ENCODE measurements at regions not wholly inside any gene's neighbourhood (a gene's known extent, or its start where the extent isn't known, plus 50 kb on each side); places are given as distances from the start of the nearest gene placed in this dataset.

DNA sequence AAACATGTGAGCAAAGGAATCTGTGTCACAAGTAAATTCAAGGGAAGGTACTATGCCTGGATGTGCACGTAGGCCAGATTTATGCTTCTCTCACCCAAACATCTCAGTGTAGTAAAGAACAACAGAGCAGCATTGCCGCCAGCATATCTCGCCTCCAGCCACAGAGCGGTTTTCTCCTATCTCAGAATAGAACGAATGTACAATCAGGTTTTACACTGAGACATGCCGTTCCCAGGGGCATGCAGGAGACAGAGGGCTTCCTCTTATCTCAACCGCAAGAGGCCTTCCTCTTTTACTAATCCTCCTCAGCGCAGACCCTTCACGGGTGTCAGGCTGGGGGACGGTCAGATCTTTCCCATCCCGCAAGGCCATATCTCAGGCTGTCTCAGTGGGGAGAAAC lies 175.3 kb downstream of the RPIA start:
- Histone ChIP-seq H3K9me3 (no peaks in the 10 kb centered on the region), H3K27me3 (no peaks in the 10 kb centered on the region), H3K4me3 (no peak overlapping the region), H3K27ac (no peak overlapping the region), H3K36me3 (no peaks in the 10 kb centered on the region), H3K4me1 (no peaks in the 10 kb centered on the region)
- TF ChIP-seq, protein P1, sequence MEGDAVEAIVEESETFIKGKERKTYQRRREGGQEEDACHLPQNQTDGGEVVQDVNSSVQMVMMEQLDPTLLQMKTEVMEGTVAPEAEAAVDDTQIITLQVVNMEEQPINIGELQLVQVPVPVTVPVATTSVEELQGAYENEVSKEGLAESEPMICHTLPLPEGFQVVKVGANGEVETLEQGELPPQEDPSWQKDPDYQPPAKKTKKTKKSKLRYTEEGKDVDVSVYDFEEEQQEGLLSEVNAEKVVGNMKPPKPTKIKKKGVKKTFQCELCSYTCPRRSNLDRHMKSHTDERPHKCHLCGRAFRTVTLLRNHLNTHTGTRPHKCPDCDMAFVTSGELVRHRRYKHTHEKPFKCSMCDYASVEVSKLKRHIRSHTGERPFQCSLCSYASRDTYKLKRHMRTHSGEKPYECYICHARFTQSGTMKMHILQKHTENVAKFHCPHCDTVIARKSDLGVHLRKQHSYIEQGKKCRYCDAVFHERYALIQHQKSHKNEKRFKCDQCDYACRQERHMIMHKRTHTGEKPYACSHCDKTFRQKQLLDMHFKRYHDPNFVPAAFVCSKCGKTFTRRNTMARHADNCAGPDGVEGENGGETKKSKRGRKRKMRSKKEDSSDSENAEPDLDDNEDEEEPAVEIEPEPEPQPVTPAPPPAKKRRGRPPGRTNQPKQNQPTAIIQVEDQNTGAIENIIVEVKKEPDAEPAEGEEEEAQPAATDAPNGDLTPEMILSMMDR (IDR thresholded peaks at IDR 0.05) = no peak
- intact Hi-C loops (cut with DNase I) = no loop called here
- DNase-seq (ENCODE audit: low spot score in 2 of 2) = no peak

DNA sequence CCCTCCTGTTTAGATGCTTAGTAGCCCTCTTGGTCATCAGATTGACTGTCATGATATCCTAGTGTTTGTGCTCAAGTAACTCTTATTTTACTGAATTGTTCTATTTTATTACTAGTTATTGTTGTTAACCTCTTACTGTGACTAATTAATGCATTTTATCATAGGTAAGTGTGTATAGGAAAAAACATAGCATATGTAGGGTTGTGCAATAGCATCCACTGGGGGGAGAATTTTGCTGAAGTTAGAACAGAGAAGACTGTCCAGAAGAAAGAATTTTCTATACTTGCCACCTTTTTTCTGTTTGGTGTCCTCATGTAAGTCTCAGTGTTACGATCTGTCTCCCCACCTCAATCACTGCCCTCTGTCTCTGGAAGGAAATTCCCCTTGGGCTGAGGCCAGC lies 177.4 kb downstream of the RPIA start:
- TF ChIP-seq, protein P1 (IDR thresholded peaks at IDR 0.05) = no peak
- Histone ChIP-seq H3K36me3 (no peaks in the 10 kb centered on the region), H3K4me3 (no peak overlapping the region), H3K9me3 (no peaks in the 10 kb centered on the region), H3K27ac (no peak overlapping the region), H3K4me1 (no peaks in the 10 kb centered on the region), H3K27me3 (no peaks in the 10 kb centered on the region)
- no peak for DNase-seq (ENCODE audit: low spot score in 2 of 2)
- intact Hi-C loops (cut with DNase I) = no loop called here

DNA sequence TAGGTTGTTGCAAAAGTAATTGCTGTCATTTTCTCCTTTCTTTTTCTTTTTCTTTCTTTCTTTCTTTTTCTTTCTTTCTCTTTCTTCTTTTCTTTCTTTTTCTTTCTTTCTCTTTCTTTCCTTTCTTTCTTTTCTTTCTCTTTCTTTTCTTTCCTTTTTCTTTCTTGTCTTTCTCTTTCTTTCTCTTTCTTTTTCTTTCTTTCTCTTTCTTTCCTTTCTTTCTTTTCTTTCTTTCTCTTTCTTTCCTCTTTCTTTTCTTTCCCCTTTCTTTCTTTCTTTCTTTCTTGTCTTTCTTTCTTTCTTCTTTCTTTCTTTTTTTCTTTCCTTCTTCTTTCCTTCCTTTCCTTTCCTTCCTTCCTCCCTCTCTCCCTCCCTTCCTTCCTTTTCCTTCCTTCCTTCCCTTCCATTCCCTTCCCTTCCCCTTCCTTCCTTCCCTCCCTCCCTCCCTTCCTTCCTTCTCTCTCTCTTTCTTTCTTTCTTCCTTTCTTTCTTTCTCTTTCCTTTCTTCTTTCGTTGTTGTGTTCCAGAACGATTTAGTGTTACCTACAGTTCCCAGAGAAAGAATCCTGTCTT lies 178.9 kb downstream of the RPIA start:
- DNase-seq (ENCODE audit: low spot score in 2 of 2) = no peak
- intact Hi-C loops (cut with DNase I) = loop anchor here (10.0 kb wide), 1 partner anchor 284 kb away; no protein-coding TSS in a partner anchor
- TF ChIP-seq, protein P1 (IDR thresholded peaks at IDR 0.05) = no peak
- H3K4me3 ChIP-seq = no peak overlapping the region
- no peaks in the 10 kb centered on the region for H3K9me3 ChIP-seq
- H3K36me3 ChIP-seq = no peaks in the 10 kb centered on the region
- H3K27ac ChIP-seq = no peak overlapping the region
- no peaks in the 10 kb centered on the region for H3K27me3 ChIP-seq
- H3K4me1 ChIP-seq = no peaks in the 10 kb centered on the region

DNA sequence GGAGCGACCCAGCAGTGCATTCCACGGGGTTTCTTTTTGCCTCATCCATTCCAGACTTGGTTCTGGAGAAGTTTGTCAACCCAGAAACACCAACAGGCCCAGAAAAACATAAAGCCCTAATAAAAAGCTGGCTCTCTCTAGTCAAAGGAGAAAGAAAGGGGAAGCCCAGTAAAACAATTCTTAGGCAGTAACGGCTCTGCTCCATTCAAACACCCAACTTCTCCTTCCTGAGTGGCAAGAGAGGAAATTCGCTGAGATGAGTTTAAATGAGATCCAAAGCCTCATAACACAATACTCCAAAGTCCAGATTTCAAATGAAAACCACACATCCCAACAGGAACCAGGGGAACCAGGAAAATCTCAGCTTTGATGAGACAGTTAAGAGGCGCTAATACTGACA lies 179.9 kb downstream of the RPIA start:
- no peaks in the 10 kb centered on the region for H3K9me3 ChIP-seq
- no peaks in the 10 kb centered on the region for H3K4me1 ChIP-seq
- H3K36me3 ChIP-seq = no peaks in the 10 kb centered on the region
- intact Hi-C loops (cut with DNase I) = loop anchor here (10.0 kb wide), 1 partner anchor 283 kb away; no protein-coding TSS in a partner anchor
- H3K4me3 ChIP-seq = no peak overlapping the region
- no peaks in the 10 kb centered on the region for H3K27me3 ChIP-seq
- no peak overlapping the region for H3K27ac ChIP-seq
- TF ChIP-seq, protein P1 (IDR thresholded peaks at IDR 0.05) = no peak
- DNase-seq (ENCODE audit: low spot score in 2 of 2) = no peak

DNA sequence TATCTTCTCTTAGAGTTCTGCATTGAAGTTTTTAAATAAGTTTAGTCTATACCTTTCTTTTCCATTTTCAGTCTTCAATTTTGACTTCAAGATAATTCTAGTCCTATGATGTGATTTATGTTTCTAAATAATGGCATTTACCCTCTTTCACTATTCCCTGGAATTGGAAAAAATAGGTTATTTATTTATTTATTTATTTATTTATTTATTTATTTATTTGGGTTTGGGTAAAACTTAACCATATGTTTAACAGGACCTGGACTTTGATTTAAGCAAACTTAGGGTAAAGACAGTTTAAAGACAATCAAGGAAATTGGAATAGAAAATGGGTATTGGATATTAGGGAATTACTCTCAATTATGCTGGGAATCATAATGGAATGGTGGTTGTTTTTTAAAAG lies 182.1 kb downstream of the RPIA start:
- intact Hi-C loops (cut with DNase I) = loop anchor here (10.0 kb wide), 1 partner anchor 281 kb away; no protein-coding TSS in a partner anchor
- no peak overlapping the region for H3K27ac ChIP-seq
- no peaks in the 10 kb centered on the region for H3K36me3 ChIP-seq
- H3K27me3 ChIP-seq = no peaks in the 10 kb centered on the region
- DNase-seq (ENCODE audit: low spot score in 2 of 2) = no peak
- H3K9me3 ChIP-seq = no peaks in the 10 kb centered on the region
- no peak overlapping the region for H3K4me3 ChIP-seq
- no peaks in the 10 kb centered on the region for H3K4me1 ChIP-seq
- TF ChIP-seq, protein P1 (IDR thresholded peaks at IDR 0.05) = no peak

Data from ascending aorta (tissue), 2 donors.